SU-DHL-6 (cell line): ENCODE measurements at regions not wholly inside any gene's neighbourhood (a gene's known extent, or its start where the extent isn't known, plus 50 kb on each side); places are given as distances from the start of the nearest gene placed in this dataset.

Experiments
- CTCF ChIP-seq: fragments of 200-600 bp; sonication (generic); IDR thresholded peaks from one replicate; pipeline ENCODE4 v1.5.1; 2017; ENCODE audit warnings: antibody characterized with exemption, mild to moderate bottlenecking, low read length, moderate library complexity; ENCODE audit not compliant: insufficient read depth, poor library complexity, severe bottlenecking
- EZH2phosphoT487 ChIP-seq: fragments of 200-600 bp; sonication (generic), shearing (Covaris generic); conservative IDR thresholded peaks from 2 replicates; pipeline ENCODE4 v1.6.1; 2018; ENCODE audit warnings: mild to moderate bottlenecking, antibody characterized with exemption, low read length, moderate library complexity, mixed read lengths

DNA sequence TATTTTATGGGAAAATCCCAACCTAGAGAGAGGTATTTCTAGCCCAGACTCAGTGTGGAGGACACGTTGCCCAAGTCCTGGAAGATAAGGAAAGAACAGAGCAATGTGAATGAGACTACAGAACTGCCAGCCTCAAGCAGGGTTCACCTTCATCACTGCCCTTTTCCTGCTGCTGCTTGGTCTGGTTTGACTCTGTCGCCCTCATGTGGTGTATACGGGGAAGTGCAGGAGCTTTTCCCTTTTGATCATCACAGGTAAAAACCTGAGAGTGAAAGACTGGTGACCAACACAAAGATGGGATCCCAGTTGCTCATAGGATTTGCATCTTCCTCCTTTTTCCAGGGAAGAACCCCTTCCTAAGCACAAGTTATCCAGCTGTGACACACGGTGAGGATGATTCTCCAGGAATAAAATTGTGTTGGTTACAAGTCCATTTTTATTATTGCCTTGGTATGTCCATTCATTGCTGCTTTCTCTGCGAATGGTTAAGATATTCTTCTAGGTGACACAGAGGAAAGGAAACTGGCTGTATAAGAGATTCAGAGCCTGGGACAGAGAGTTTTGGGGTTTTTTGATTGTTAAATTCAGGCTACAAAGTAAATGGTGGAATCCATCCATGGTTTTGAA lies 89.5 kb upstream of the CD53 start:
- TF ChIP-seq CTCF, result peak; percentile 76
- no peak for TF ChIP-seq EZH2phosphoT487
